ENCODE measurements at regions not wholly inside any gene's neighbourhood (a gene's known extent, or its start where the extent isn't known, plus 50 kb on each side); places are given as distances from the start of the nearest gene placed in this dataset.

DNA sequence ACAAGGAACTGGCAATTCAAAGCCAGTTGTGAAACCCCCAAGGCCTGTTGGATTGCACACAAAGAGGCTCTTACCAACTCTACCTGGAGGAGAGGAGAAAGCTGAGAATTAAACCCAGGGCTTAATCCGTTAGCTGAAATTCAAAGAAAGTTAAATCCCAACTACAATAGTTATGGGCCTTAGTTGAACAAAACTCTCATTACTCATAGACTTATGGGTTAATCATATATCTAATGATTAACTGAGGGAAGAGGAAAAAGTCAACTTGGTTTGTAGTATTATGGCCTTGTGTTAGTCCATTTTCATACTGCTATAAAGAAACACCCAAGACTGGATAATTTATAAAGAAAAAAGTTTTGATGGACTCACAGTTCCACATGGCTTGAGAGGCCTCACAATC lies 838.2 kb upstream of the ADGRL2 start:
- TF ChIP-seq, protein P1, sequence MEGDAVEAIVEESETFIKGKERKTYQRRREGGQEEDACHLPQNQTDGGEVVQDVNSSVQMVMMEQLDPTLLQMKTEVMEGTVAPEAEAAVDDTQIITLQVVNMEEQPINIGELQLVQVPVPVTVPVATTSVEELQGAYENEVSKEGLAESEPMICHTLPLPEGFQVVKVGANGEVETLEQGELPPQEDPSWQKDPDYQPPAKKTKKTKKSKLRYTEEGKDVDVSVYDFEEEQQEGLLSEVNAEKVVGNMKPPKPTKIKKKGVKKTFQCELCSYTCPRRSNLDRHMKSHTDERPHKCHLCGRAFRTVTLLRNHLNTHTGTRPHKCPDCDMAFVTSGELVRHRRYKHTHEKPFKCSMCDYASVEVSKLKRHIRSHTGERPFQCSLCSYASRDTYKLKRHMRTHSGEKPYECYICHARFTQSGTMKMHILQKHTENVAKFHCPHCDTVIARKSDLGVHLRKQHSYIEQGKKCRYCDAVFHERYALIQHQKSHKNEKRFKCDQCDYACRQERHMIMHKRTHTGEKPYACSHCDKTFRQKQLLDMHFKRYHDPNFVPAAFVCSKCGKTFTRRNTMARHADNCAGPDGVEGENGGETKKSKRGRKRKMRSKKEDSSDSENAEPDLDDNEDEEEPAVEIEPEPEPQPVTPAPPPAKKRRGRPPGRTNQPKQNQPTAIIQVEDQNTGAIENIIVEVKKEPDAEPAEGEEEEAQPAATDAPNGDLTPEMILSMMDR (IDR thresholded peaks at IDR 0.05; ENCODE audit: insufficient read depth, low read length, poor library complexity, severe bottlenecking), result no peak
- TF ChIP-seq EZH2phosphoT487 (conservative IDR thresholded peaks at IDR 0.05; ENCODE audit: low read length), result no peak

Data from SU-DHL-6 (cell line).